Caki2 (cell line): ENCODE measurements at regions not wholly inside any gene's neighbourhood (a gene's known extent, or its start where the extent isn't known, plus 50 kb on each side); places are given as distances from the start of the nearest gene placed in this dataset.
"Not testable (repeated sequence)": the region's sequence is repeated elsewhere in the genome, so short reads cannot be mapped to it uniquely, and the experiment has no call there.

ENCODE experiments used
- DNase-seq: peaks from one replicate; pipeline ENCODE4 v3.0.0-alpha.2; 2015; ENCODE audit warnings: low read depth
- in situ Hi-C: cut with HindIII; loops from 2 replicates; pipeline ENCODE4 v1.10.0; 2016; ENCODE audit warnings: low sequenced_read_pairs, low pct_unique_long_range_greater_than_20kb, mixed read lengths

DNA sequence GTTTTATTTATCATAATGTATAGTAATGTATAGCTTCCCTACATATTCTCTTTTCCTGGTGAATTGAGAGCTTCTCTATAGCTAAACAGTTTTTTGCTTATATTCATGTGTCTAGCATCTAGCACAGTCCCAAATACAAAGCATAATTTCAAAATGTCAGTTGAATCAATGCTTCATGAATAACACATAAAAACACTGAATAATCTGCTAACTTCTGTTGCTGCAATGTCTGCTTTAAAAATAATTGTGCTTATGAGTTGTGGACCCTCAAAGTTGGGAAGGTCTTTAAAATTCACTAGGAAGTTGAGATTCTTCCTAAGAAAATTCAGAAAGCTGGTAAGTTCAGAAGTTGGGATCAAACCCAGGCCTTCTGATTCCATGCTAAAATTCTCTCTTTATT, 600.9 kb upstream of the FAM98A start:
- in situ Hi-C loops = no loop called here
- DNase-seq = no peak

DNA sequence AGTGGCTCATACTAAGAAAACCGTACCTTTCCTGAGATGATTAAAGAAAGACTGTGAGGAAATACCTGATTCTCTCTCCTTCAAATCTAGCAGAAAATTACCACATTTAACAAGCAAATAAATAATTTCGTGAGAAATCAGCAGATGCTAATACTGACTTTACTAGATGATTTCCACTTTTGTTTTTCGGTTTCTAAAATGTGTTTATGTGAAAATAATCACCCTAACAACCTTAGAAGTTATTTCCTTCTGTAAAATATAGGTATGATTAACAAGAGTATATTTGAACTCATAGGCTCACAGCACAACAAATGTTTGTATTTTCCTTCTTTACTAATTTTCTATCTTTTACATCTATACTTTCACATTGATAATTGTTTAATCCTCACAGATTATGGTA, 594.1 kb upstream of the FAM98A start:
- DNase-seq = no peak
- in situ Hi-C loops = no loop called here

DNA sequence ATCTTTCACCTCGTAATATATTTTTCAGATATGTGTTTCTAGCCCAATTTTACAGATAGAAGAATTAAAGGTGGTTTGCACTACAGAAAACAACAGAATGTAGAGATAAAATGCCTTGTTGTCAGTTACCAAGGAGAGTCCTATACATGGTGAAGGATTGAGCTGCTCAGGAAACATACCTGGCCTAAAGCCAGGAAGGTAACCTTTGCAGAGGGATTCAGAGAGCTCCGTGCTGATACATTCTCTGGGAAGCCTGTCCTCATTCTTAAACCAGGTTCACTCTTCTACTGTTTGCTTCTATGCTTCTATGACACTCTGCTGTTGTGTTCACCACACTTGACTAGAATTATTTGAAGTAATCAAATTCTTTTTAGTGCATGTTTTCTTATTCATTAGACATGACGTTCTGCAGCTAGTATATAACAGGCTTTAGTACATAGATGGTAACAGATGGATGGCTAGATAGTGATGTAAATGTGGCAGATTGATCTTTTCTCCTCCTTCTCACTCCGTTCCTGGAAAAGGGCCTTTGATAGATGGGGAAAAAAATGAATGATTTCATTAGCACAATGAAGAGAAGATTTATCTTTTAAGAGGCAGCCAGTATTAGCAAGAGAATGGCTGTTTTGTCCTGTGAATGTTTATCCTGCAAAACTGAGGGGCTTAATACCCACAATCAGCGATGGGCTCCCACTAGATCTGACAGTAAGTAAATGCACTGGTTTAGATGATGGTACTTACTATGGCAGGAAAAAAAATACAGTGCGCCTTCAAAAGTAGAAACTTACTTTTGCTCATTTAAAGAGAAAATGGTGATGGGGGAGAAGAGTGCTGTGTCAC, 589.6 kb upstream of the FAM98A start:
- in situ Hi-C loops = no loop called here

GRCh38 chr2:34179511-34179910, 580.4 kb upstream of the FAM98A start:
- DNase-seq = no peak
- in situ Hi-C loops = no loop called here

More for the DNA sequence above, 589.6 kb upstream of the FAM98A start:
- no peak for DNase-seq

GRCh38 chr2:34178482-34178881, 579.4 kb upstream of the FAM98A start:
- DNase-seq = no peak
- in situ Hi-C loops = no loop called here

DNA sequence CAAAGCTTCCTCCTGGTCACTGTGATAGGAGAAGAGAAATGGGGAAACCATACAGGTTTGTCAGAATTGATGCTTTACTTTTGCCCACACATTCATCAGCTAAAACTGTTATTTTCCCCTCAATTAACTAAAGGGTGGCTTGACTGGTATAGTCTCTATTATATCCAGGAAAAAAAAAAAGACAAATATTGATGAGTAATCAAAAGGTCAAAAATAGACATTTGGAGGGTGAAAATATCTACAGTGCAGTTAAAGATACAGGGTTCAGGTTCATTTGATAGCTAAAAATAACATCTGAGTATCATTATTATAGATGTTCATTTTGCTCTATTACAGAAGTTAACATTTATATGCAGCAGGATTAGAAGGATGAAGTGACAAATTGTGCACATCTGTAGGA, 577.6 kb upstream of the FAM98A start:
- DNase-seq = no peak
- in situ Hi-C loops = no loop called here

GRCh38 chr2:34174506-34174905, 575.4 kb upstream of the FAM98A start:
- DNase-seq = no peak
- in situ Hi-C loops = no loop called here

DNA sequence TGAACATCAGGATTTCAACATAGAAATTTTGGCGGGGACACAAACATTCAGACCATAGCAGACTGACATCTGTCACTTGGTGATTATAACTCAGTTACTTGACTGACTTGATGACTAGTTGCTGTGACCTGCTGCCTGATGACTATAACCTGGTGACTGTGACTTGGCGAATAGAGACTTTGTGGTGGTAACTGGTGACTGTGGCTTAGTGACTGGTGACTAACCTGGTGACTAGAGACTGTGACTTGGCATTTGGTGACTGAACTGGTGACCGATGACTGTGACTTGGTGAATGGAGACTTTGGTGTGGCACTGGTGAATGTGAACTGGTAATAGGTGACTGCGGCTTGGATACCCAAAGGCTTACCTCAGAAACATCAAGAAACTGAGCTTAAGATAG, 563.1 kb upstream of the FAM98A start:
- in situ Hi-C loops = no loop called here
- peak; percentile 73 for DNase-seq

DNA sequence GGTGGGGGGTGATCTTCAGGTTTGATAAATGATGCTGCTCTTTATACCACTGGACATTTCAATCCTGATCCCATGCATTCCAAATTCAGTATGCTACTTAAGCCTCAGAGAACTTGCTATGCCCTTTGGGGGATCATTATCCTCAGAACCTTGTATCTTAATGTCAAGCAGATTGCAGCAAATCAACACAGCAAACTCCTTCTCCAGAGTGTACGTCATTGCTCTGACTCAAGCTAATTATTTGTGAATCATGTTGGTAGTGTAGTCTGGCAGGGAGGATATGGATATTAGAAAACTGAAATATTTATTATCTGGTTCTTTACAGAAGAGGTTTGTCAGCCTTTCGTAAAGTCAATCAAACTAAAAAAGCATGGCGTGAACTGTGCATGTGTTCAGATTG, 562.5 kb upstream of the FAM98A start:
- peak; percentile 35 for DNase-seq
- in situ Hi-C loops = no loop called here

DNA sequence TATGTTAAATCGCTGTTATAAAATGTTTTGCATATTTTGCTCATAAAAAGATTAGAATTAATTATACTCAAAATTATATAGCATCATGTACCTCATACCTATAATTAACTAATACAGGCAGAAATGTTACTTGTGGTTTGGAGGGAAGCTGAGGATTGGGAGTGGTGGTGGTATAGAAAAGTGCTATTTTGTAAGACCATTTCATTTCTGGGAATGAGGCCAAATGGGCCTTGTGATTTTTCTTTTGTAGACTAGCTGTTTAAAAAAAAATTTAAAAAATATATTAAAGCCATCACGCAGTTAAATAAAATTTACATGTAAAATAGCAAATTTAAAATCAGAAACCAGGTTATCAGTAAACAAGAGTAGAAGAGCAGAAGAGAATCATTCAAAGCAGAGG, 560.8 kb upstream of the FAM98A start:
- in situ Hi-C loops = no loop called here
- no peak for DNase-seq

DNA sequence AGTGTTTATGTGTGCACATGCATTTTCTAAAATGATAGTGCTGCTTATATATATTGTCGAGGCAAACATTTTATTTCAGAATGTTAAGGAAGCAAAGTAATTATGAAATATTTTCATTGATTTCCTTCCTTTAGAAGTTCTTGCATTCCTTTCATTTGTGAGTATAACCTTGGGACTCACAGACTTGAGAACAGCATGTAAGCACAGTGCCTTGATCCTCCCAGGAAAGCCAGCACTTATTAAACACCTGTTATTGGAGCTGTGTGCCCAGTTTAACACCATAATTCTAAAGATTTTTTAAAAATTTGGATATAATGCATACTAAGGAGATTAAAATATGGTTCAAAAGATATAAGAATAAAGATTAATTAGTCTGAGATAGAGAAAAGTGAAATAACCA, 554.4 kb upstream of the FAM98A start:
- no peak for DNase-seq
- in situ Hi-C loops = no loop called here

GRCh38 chr2:34147780-34148179, 548.7 kb upstream of the FAM98A start:
- in situ Hi-C loops = no loop called here
- no peak for DNase-seq

GRCh38 chr2:34143149-34143548, 544.0 kb upstream of the FAM98A start:
- in situ Hi-C loops = no loop called here

GRCh38 chr2:34142531-34143008, 543.5 kb upstream of the FAM98A start:
- DNase-seq, in situ Hi-C loops: not testable (repeated sequence)

More at GRCh38 chr2:34143149-34143548, 544.0 kb upstream of the FAM98A start:
- no peak for DNase-seq

DNA sequence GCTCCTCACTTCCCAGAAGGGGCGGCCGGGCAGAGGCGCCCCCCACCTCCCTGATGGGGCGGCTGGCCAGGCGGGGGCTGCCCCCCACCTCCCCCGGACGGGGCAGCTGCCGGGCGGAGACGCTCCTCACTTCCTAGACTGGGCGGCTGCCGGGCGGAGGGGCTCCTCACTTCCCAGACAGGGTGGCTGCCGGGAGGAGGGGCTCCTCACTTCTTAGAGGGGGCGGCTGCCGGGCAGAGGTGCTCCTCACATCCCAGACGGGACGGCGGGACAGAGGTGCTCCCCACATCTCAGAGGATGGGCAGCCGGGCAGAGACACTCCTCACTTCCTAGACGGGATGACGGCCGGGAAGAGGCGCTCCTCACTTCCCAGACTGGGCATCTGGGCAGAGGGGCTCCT, 534.0 kb upstream of the FAM98A start:
- DNase-seq, in situ Hi-C loops: not testable (repeated sequence)

- no peak for DNase-seq
- in situ Hi-C loops = no loop called here
Measured at GRCh38 chr2:34126279-34126678, 527.2 kb upstream of the FAM98A start.

- in situ Hi-C loops = no loop called here
- no peak for DNase-seq
Measured at GRCh38 chr2:34123996-34124785, 525.1 kb upstream of the FAM98A start.

GRCh38 chr2:34121076-34121475, 522.0 kb upstream of the FAM98A start:
- in situ Hi-C loops = no loop called here

DNA sequence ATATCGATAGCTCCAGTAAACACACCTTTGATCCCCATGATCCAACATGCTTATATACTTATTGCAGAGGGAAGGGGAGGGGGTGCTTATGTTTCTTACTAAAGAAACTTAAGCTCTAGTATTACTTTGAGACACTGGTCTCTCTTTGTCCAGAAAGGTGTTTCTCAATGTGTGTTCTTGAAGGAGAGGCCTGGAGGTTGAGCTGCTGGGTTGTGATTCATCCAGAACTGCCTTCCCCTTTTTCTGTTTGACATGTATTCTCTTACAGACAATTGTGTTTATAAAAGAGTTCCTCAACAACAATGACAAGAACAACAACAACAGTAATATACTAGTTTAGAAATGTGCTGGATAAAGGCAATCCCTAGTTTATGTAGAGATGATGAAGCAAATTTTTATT, 516.0 kb upstream of the FAM98A start:
- in situ Hi-C loops = no loop called here
- DNase-seq = no peak

More at GRCh38 chr2:34121076-34121475, 522.0 kb upstream of the FAM98A start:
- DNase-seq = no peak
